ENCODE measurements at regions not wholly inside any gene's neighbourhood (a gene's known extent, or its start where the extent isn't known, plus 50 kb on each side); places are given as distances from the start of the nearest gene placed in this dataset.

DNA sequence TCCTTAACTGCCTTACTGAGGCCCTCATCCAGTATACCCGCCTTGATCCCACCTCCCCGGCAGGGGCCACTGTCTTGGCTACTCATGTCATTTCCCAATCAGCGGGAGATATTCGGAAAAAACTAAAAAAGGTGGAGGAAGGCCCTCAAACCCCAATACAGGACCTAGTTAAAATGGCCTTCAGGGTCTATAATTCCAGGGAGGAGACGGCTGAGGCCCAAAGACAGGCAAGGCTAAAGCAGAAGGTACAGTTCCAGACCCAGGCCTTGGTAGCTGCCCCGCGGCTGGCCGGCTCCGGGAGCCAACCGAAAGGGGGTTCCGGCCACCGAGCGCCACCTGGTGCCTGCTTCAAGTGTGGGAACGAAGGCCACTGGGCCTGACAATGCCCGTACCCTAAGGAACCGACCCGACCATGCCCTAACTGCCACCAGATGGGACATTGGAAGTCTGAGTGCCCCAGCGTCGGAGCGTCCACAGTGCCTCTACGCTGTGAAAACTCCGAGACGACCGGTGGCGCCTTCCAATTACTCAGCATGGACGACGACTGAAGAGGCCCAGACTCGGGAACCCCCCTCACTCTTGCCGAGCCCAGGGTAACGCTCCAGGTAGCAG is 959.6 kb downstream of the RPA4 start:
- WGBS, 2 experiments (ENCODE audit: extremely low coverage in 2 of 2, insufficient read length in 1 of 2) = 92% methylated on average over 14 of the region's 30 CpGs; no CpG with 5 or more reads in 1 of the 2 experiments
- H2AK9ac ChIP-seq (replicated peaks; ENCODE audit: low read depth, low read length, poor library complexity) = no peak overlapping the region

More for the DNA sequence above, 959.6 kb downstream of the RPA4 start:
- H2BK20ac ChIP-seq (ENCODE audit: low read depth, low read length) = no peak overlapping the region
- in situ Hi-C loops (cut with MboI; ENCODE audit: low sequenced_read_pairs) = no loop called here
- no peak overlapping the region for H4K8ac ChIP-seq (ENCODE audit: low read depth in 2 of 2, low read length in 2 of 2)
- ChIA-PET POLR2A (ENCODE audit: unreplicated experiment) (no interaction called here), CTCF (no interaction called here)
- ATAC-seq (ENCODE audit: low read depth) (no peak), DNase-seq (no peak)
- no peaks in the 10 kb centered on the region for H3K9me1 ChIP-seq (ENCODE audit: insufficient read depth, low read length)
- H3K27me3 ChIP-seq (ENCODE audit: control insufficient read depth, insufficient read depth, low read length) = no peaks in the 10 kb centered on the region
- H3K79me1 ChIP-seq (ENCODE audit: low read depth in 1 of 2, low read length in 2 of 2) = no peaks in the 10 kb centered on the region
- H3K4me2 ChIP-seq (ENCODE audit: low read depth, low read length) = no peak overlapping the region
- no peaks in the 10 kb centered on the region for H3K4me1 ChIP-seq (ENCODE audit: control insufficient read depth, insufficient read depth, low read length)
- TF ChIP-seq ELK1 (IDR thresholded peaks at IDR 0.05; ENCODE audit: borderline replicate concordance, low read depth, low read length) (no peak), SMC3 (IDR thresholded peaks at IDR 0.05; ENCODE audit: low read depth, low read length) (no peak), RFX5 (IDR thresholded peaks at IDR 0.05; ENCODE audit: low read depth, low read length) (no peak)
- TF ChIP-seq, protein P1, sequence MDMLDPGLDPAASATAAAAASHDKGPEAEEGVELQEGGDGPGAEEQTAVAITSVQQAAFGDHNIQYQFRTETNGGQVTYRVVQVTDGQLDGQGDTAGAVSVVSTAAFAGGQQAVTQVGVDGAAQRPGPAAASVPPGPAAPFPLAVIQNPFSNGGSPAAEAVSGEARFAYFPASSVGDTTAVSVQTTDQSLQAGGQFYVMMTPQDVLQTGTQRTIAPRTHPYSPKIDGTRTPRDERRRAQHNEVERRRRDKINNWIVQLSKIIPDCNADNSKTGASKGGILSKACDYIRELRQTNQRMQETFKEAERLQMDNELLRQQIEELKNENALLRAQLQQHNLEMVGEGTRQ (IDR thresholded peaks at IDR 0.05; ENCODE audit: low read depth, low read length) = no peak
- no peak overlapping the region for H3K56ac ChIP-seq (ENCODE audit: extremely low read depth, insufficient read depth, low read length)
- no peak overlapping the region for H3K14ac ChIP-seq (replicated peaks; ENCODE audit: low read depth, low read length)
- no peak overlapping the region for H2AFZ ChIP-seq (replicated peaks; ENCODE audit: low read length, poor library complexity)
- no peak overlapping the region for H2AK5ac ChIP-seq (ENCODE audit: low read depth, low read length)
- peaks cover 42% of the 10 kb centered on the region; the same call in 1 of the 2 replicates for H3K9me3 ChIP-seq (ENCODE audit: control insufficient read depth, insufficient read depth, low read length)
- dilution Hi-C loops (cut with HindIII; ENCODE audit: low sequenced_read_pairs, unreplicated experiment) = no loop called here
- no peak overlapping the region for H3K4ac ChIP-seq (ENCODE audit: low read depth, low read length)
- H3K27ac ChIP-seq (ENCODE audit: insufficient read depth, low read length) = no peak overlapping the region
- no peak overlapping the region for H3K18ac ChIP-seq (ENCODE audit: low read depth, low read length)
- intact Hi-C loops (cut with micrococcal nuclease) = no loop called here
- H2BK5ac ChIP-seq (ENCODE audit: low read depth, low read length, poor library complexity, severe bottlenecking) = no peak overlapping the region
- H2BK120ac ChIP-seq (ENCODE audit: low read depth, low read length) = no peak overlapping the region
- H3K4me3 ChIP-seq (ENCODE audit: insufficient read depth, low read depth, low read length) = no peak overlapping the region
- no peak overlapping the region for H3K23ac ChIP-seq (ENCODE audit: low read depth, low read length)
- H3K9ac ChIP-seq (ENCODE audit: low read depth, low read length) = no peak overlapping the region
- H2BK15ac ChIP-seq (ENCODE audit: low read depth, low read length) = no peak overlapping the region
- H4K5ac ChIP-seq (ENCODE audit: low read depth, low read length) = no peak overlapping the region
- H4K91ac ChIP-seq (ENCODE audit: insufficient read depth, low read depth, low read length) = no peak overlapping the region
- no TSS peak for BruUV-seq (replicated peaks)
- H3K36me3 ChIP-seq (ENCODE audit: control insufficient read depth, insufficient read depth, low read length) = no peaks in the 10 kb centered on the region
- H4K20me1 ChIP-seq (ENCODE audit: insufficient read depth, low read length) = no peaks in the 10 kb centered on the region
